ENCODE measurements at regions not wholly inside any gene's neighbourhood (a gene's known extent, or its start where the extent isn't known, plus 50 kb on each side); places are given as distances from the start of the nearest gene placed in this dataset.

GRCh38 chr5:2895196-2895595 lies 143.7 kb upstream of the IRX2 start:
- TF ChIP-seq EZH2 (IDR thresholded peaks at IDR 0.05; ENCODE audit: low read length, missing control alignments) (no peak), CTCF (conservative IDR thresholded peaks at IDR 0.05 in 1 of 2, IDR thresholded peaks at IDR 0.05 in 1 of 2; ENCODE audit: low read depth in 1 of 2, low read length in 2 of 2) (no peak)
